ENCODE measurements at regions not wholly inside any gene's neighbourhood (a gene's known extent, or its start where the extent isn't known, plus 50 kb on each side); places are given as distances from the start of the nearest gene placed in this dataset.

GRCh38 chr9:80326105-80326504, 754.3 kb downstream of the TLE4 start:
- H3K4me2 ChIP-seq (ENCODE audit: control insufficient read depth, extremely low read depth, insufficient read depth, low read depth, low read length), result no peak overlapping the region
- DNase-seq (ENCODE audit: low read depth, low spot score) (no peak), FAIRE-seq (no peak)
- dilution Hi-C loops (cut with MboI; ENCODE audit: extremely low pct_ligation_motif_present, low sequenced_read_pairs), result no loop called here
- no peak overlapping the region for H3K9ac ChIP-seq (ENCODE audit: control insufficient read depth, extremely low read depth, insufficient read depth, low read length)
- H3K9me3 ChIP-seq (ENCODE audit: control insufficient read depth, low read depth, low read length), result no peaks in the 10 kb centered on the region
- no peak for TF ChIP-seq CTCF (optimal IDR thresholded peaks at IDR 0.05 in 1 of 3, IDR thresholded peaks at IDR 0.05 in 1 of 3, conservative IDR thresholded peaks at IDR 0.05 in 1 of 3; ENCODE audit: extremely low read depth in 1 of 3, insufficient read depth in 2 of 3, low read length in 3 of 3)
- TF ChIP-seq EZH2 (IDR thresholded peaks at IDR 0.05; ENCODE audit: low read length), result no peak
- H2AFZ ChIP-seq (ENCODE audit: control insufficient read depth, low read length), result no peak overlapping the region
- no peaks in the 10 kb centered on the region for H4K20me1 ChIP-seq (ENCODE audit: control insufficient read depth, extremely low read depth, insufficient read depth, low read length)
- no peaks in the 10 kb centered on the region for H3K27me3 ChIP-seq (ENCODE audit: control insufficient read depth, extremely low read depth, insufficient read depth, low read length)
- no peaks in the 10 kb centered on the region for H3K9me1 ChIP-seq (ENCODE audit: control insufficient read depth, extremely low read depth, insufficient read depth, low read length)
- no peak overlapping the region for H3K27ac ChIP-seq (ENCODE audit: control insufficient read depth, insufficient read depth, low read length)
- no peaks in the 10 kb centered on the region for H3K36me3 ChIP-seq (ENCODE audit: control insufficient read depth in 2 of 2, extremely low read depth in 1 of 2, insufficient read depth in 2 of 2, low read length in 2 of 2)
- H3K79me2 ChIP-seq (ENCODE audit: control insufficient read depth, insufficient read depth, low read length), result no peaks in the 10 kb centered on the region
- H3K4me3 ChIP-seq (ENCODE audit: control insufficient read depth in 2 of 3, extremely low read depth in 1 of 3, insufficient read depth in 2 of 3, low read depth in 1 of 3, low read length in 3 of 3), result no peak overlapping the region
- no peaks in the 10 kb centered on the region for H3K4me1 ChIP-seq (ENCODE audit: control insufficient read depth, extremely low read depth, insufficient read depth, low read length)

- H3K4me3 ChIP-seq (ENCODE audit: control insufficient read depth in 2 of 3, extremely low read depth in 1 of 3, insufficient read depth in 2 of 3, low read depth in 1 of 3, low read length in 3 of 3), result no peak overlapping the region
- H3K27me3 ChIP-seq (ENCODE audit: control insufficient read depth, extremely low read depth, insufficient read depth, low read length), result no peaks in the 10 kb centered on the region
- dilution Hi-C loops (cut with MboI; ENCODE audit: extremely low pct_ligation_motif_present, low sequenced_read_pairs), result no loop called here
- H3K36me3 ChIP-seq (ENCODE audit: control insufficient read depth in 2 of 2, extremely low read depth in 1 of 2, insufficient read depth in 2 of 2, low read length in 2 of 2), result no peaks in the 10 kb centered on the region
- TF ChIP-seq EZH2 (IDR thresholded peaks at IDR 0.05; ENCODE audit: low read length) (no peak), CTCF (optimal IDR thresholded peaks at IDR 0.05 in 1 of 3, IDR thresholded peaks at IDR 0.05 in 1 of 3, conservative IDR thresholded peaks at IDR 0.05 in 1 of 3; ENCODE audit: extremely low read depth in 1 of 3, insufficient read depth in 2 of 3, low read length in 3 of 3) (no peak)
- no peak overlapping the region for H3K27ac ChIP-seq (ENCODE audit: control insufficient read depth, insufficient read depth, low read length)
- DNase-seq (ENCODE audit: low read depth, low spot score), result no peak
- no peak for FAIRE-seq
- no peak overlapping the region for H2AFZ ChIP-seq (ENCODE audit: control insufficient read depth, low read length)
- no peaks in the 10 kb centered on the region for H3K79me2 ChIP-seq (ENCODE audit: control insufficient read depth, insufficient read depth, low read length)
- H3K4me2 ChIP-seq (ENCODE audit: control insufficient read depth, extremely low read depth, insufficient read depth, low read depth, low read length), result no peak overlapping the region
- H3K9ac ChIP-seq (ENCODE audit: control insufficient read depth, extremely low read depth, insufficient read depth, low read length), result no peak overlapping the region
- no peaks in the 10 kb centered on the region for H3K9me3 ChIP-seq (ENCODE audit: control insufficient read depth, low read depth, low read length)
- H3K4me1 ChIP-seq (ENCODE audit: control insufficient read depth, extremely low read depth, insufficient read depth, low read length), result no peaks in the 10 kb centered on the region
- H4K20me1 ChIP-seq (ENCODE audit: control insufficient read depth, extremely low read depth, insufficient read depth, low read length), result no peaks in the 10 kb centered on the region
- no peaks in the 10 kb centered on the region for H3K9me1 ChIP-seq (ENCODE audit: control insufficient read depth, extremely low read depth, insufficient read depth, low read length)
Observed at GRCh38 chr9:80320916-80321315, 749.2 kb downstream of the TLE4 start.
